HuH-7 (cell line): ENCODE measurements at regions not wholly inside any gene's neighbourhood (a gene's known extent, or its start where the extent isn't known, plus 50 kb on each side); places are given as distances from the start of the nearest gene placed in this dataset.

ENCODE experiments used
- DNase-seq: peaks from one replicate; pipeline ENCODE4 v3.0.0; 2011; ENCODE audit warnings: low spot score

DNA sequence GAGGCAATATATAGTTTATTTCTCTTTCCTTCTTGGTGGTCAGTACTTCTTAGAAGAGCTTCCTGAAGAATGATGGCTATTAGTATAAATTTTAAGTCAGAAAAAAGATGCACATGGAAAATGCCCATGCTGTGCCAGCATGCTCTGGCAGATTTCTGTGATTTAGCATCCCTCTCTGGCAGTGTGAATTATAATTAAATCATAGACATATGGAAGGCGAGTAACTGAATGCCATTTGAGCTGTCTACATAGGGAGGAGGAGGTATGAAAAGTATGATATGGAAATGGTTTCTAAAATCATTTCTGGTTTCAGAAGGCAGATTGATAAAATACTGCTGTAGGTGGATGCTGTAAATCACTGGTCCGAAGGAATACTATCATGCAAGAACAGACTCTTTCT lies 754.9 kb upstream of the LRATD1 start:
- DNase-seq: no peak

DNA sequence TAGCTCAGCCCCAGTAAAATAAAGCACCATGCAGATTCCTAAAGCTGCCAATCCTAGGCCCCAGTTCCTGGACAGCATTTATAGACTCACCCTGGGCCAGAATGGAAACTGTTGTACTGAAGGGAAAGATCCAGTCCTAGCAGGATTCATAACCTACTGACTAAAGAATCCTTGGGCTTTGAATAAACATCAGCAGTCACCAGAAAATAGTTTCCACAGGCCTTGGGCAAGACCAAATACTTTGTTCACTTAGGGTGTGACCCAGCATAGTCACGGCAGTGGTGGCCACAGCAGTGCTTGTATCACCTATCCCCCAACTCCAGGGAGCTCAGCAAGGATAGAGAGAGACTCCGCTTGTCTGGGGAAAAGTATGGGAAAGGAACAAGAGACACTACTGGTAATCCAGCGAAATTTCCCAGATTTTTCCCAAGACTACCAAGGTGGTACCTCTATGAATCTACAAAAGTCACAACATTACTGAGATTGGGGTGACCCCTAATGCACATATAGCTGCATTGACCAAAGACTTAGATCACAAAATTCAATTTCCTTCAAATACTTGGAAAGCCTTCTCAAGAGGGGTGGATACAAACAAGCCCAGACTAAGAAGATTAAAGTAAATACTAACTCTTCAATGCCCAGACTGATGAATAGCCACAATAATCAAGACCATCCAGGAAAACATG lies 748.1 kb upstream of the LRATD1 start:
- DNase-seq: no peak

DNA sequence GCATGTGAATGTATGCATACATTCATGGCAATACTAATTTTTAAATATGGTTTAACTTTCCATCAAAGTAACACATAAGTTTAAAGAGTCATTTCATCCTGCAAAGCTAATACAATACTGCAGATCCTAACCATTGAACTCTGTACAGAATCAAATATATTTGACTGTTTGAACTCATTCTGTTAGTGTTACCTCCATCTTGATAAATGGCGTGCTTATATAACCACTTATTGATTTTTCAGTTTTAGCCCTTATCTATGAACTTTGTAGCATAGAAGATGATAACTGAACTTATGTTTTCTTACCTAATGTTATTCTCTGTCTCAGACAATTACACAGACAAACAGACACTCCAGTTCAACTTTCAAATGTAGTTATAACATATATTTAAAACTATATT lies 731.0 kb upstream of the LRATD1 start:
- DNase-seq: no peak

DNA sequence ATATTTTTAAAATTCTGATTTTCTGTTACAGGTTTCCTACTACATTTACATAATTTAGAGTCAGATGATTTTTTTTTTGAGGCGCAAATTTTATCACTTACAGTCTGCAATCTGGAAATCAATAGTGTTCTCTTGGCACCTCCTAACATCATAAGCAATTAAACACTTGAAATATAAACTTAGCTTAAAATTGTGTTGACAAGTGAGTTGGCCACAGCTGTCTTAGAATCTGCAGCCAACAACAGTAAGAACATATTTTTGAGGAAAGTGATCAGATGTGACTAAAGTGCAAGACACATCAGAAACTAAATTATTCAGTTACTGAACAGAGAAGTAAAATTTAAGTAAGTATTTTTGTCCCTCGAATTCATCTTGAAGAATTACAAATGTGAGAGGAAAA lies 726.7 kb upstream of the LRATD1 start:
- no peak for DNase-seq

DNA sequence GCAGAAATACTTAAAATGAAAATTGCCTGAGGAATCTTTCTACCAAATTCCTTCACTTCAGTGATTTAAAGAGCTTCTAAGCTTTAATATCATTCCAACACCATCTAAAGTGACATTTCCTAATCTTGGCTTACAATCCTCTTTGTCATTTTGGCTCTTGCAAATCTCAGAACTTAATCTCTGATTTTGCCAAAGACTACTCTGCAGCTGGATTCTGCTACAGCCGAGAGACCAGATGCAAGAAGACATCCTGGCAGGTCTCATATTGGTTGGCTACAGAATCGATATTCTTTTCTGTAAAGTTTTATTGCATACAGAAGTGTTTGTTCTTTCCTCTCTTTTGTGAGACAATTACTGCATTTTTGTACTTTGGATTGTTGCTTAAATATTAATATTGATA lies 716.5 kb upstream of the LRATD1 start:
- DNase-seq: no peak

DNA sequence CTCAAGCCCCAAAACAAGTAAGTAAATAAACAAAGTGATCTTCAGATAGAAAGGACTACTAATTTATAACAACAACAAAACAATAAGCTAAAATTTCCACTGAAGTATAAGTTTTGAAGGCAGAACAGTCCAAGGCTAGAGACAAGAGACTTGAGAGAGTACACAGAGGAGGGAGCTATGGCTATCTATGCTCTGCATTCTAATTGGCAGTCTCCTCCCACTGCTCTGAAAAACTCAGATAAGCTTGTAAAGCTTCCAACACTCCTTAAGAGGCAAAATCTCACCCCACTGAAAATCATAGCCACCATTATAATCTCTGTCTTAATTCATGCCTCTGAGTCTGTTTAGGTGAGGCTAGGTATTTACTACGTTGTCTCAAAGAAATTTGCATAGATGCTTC lies 714.6 kb upstream of the LRATD1 start:
- DNase-seq: no peak

DNA sequence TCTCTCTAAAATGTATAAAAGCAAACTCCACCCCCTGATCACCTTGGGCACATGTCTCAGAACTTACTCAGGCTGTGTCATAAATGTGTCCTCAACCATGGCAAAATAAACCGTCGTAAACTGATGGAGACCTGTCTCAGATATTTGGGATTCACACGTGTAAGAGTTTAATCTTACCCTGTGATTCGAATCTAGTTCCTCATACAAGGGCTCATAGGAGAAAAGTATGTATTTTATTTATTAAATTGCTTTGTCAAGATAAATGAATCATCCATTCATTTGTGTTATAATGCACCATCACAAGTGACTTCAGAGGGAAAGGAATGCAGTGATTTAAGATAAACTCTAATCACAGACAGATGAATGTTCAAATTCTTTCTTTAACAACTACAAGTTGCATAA lies 712.5 kb upstream of the LRATD1 start:
- DNase-seq: no peak

DNA sequence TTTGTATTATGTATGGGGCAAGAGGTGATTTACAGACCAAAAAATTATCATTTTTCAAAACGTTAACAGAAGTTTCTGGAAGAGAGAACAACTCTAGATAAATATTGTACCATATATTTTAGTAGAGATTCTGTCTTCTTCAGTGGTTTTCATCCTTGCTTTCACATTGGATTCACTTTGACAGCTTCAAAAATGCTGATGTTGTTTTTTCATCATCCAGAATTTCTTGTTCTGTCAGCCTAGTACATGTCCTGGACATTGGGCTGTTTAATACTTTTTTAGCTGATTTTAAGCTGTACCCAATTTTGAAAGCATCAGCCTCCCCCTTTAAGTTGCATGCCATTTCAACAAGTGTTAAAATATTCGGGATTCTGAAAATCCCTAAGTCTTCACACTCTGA lies 711.3 kb upstream of the LRATD1 start:
- no peak for DNase-seq

DNA sequence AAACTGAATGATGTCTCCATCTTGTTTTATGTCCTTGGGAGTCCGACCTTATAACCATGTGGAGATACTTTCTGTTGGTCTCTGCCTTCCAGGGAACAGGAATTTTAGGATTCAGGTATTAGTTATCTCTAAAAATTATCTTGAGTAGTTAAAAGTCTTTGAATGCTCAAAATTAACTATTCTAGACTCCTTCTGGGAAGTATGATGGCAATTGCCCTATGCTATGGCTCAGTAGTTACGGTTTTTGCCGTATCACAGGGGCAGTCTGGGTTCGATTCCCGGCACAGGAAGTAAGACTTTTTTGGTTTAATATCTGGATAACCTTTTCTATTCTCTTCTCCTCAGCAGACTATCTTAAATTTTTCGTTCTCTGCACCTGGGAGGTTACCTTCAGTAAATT lies 708.7 kb upstream of the LRATD1 start:
- no peak for DNase-seq

DNA sequence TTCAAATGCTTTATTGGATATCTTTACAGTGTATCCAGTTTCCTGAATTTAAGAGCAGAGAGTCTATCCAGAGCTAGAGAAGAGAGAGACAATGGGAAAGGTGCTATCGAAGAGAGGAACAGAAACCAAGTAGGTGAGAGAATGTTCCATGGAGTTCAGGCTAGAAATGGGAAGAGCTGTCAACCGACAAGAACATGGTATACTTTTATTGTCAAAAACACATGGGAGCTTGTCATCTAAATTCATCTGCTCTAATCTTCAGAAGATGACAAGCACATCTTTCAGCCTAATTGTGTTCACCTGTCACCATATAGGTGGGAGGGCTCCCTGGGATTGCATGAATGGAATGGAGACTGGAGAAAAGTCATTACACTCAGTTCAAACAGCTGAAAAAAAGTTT lies 690.4 kb upstream of the LRATD1 start:
- no peak for DNase-seq

DNA sequence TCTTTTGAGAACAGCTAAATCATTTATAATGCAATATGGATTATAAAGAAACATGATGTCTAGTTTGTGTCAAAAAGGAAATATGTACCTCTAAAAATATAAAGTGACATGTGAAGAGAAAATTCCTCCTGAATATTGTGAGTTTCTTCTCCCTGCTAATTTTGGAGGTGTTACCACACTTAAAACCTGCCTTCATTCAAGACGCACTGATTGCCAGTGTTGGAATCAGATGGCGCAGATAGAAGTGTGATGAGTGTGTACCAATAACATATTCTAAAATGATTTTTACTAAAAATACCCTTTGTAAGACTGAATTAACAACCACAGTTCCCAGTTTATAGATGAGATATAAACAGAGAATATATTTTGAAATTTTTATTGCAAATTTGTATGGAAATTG lies 681.8 kb upstream of the LRATD1 start:
- no peak for DNase-seq

DNA sequence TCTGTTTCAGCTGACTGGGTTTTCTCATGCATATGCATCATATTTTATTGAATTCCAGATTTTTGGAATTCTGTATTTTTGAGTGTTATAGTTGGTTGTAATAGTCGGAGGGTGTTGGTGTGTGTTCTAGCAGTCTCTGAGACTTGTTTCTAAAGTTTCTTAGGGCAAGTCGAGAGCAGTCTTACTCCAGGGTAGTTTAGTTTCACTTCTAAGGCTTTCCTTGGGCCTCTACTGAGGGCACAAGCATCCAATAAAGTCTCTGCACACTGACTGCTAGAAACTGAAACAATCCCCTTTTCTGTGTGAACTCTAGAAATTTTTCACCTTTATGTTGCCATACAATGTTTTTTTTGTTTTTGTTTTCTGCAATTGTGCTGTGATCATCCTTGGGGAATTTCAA lies 663.7 kb upstream of the LRATD1 start:
- no peak for DNase-seq

DNA sequence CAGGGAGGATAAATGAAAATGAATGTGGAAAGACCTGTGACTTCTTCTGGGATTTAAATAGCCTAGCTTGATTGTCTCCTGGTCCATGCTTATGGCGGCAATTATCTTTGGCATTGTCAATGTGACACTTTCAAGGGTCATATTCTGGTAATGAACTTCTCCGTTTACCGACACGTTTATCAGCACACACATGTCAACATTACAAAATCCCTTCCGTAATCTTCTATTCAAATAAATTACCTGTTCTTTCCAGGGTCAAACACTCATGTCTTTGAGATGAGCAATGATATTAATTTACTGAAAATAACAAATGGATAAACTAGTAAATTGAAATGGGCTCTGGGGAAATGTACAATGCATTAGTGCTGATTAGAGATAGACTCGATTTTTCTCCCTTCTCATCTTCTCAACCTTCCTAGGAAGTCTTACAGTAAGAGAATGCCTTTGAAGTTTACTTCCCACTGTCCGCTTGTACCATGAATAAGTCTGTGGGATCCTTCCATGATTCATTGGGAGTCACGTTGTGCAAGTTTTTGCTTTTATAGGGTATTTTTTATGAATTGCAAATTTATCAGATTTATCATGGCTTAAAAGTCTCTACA lies 646.3 kb upstream of the LRATD1 start:
- no peak for DNase-seq

DNA sequence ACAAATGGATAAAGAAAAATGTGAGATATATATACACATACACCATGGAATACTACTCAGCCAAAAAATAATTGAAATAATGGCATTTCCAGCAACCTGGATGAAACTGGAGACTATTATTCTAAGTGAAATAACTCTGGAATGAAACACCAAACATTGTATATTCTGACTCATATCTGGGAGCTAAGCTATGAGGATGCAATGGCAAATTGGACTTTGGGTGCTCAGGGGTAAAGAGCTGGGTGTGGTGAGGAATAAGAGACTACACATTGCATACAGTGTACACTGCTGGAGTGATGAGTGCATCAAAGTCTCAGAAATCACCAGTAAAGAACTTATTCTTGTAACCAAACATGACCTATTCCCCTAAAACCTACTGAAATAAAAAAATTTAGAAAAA lies 636.0 kb upstream of the LRATD1 start:
- DNase-seq: no peak

DNA sequence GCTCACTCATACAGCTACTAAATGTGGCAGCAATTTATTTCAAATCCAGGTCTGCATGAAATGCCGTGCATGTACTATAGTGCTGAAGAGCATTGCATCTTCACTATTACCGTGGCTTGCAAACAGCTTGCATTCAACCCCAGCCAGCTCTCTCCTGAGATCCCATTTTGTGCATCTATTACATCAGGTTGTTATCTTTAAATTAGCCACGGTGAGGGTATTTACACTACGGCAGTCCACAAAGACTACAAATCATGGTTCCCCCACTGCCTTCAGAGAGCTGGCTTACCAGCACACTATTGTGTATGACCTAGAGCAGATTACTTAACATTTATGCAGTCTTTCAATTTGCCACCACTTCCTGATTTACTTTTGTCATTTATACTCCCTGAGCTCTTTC lies 621.3 kb upstream of the LRATD1 start:
- no peak for DNase-seq

DNA sequence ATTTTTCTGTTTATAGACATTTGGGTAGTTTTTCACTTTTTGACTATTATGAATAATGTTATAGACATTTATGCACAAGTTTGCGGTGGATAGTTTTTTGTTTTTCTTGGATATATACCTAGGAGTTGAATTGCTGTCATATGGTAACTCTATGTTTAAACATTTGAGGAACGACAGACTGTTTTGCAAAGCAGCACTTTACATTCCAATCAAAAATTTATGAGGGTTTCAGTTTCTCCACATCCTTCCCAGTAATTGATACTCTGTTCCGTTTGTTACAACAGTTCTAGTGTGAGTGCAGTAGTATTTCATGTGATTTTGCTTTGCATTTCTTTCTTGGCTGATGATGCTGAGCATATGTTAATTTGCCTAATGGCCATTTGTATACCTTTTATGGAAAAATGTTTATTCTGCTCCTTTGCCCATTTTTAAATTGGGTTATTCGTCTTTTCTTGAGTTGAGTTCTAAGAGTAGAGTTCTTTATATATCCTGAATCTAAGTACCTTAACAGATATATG lies 617.3 kb upstream of the LRATD1 start:
- no peak for DNase-seq

DNA sequence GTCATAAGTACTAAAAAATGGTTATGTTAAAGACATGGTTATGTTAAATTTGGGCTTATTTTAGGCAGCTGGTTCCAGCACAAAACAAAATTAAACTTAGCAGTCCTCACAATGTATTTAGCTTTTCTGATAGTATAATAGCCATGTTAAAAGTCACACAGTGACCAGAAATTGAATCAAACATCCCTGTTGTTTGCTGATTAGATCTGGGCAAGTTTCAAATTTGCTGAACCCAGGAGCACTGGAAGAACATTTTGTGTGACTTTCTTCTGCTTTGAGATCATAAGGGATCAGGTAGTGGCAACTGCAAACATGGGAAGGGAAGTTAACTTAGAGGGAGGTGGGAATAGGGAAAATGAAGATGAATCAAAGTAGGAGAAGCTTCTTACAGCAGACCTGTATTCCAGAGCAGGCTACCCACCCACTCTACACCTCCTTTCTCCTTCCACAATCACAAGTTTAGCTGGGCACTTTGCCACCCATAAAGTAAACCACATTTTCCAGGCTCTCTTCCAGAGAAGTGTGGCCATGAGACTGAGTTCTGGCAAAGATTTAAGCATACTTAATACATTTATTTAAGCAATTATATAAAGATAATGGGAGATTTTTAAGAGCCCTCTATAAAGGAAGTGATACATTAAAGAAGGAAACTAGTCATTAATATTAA lies 616.1 kb upstream of the LRATD1 start:
- DNase-seq: no peak

DNA sequence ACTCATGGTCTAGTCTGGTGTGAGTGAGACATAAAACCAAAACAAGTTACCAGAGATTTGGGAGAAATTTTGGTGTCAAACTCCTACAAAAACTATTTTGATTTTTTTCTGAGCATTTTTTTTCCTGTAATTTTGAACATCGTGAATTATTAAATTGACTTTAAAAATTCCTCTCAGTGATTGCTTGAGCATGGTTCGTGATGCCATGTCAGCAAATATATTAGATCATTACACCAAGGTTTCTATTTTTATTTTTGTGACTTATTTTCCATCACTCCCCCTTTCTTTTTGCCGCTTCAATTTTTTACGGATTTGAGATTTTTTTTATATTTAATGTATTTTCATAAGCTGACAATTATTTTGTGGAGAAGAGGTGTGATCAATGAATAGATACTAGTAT lies 613.9 kb upstream of the LRATD1 start:
- no peak for DNase-seq

DNA sequence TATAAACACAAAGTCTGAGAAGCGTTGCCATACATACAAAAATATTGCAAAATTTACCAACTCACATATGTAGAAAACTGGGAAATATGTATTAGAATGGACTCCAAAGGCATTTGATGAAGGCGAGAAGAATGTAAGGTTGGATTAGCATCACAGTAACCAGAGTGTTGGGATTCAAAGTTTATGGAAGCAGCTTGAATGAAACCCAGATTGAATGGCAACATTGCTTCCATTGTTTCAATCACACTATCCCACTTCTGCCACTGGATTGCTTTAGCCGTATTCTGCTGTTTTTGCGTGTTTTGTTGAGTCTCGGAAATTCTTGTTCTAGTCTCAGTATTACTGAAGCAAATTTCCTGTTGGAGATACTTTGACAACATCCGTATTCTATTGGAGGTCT lies 609.0 kb upstream of the LRATD1 start:
- no peak for DNase-seq

DNA sequence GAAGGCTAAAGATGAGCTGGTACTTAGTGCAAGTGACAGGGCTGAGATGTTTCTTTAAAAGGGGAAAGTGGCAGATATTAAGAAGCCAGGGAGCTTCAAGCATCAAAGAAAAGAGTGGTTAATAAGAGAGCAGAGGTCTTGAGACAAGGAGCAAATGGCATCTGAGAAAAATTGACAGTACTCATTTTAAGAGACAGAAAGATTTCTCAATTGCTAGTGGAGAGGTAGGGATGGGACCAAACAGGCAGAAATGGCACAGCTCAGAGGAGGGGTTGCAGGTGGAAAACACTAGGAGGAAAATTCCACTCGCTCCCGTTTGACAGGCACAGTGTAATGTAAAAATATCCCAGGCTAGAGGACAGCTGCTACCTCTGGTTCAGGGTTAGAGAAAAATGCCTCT lies 593.4 kb upstream of the LRATD1 start:
- no peak for DNase-seq

DNA sequence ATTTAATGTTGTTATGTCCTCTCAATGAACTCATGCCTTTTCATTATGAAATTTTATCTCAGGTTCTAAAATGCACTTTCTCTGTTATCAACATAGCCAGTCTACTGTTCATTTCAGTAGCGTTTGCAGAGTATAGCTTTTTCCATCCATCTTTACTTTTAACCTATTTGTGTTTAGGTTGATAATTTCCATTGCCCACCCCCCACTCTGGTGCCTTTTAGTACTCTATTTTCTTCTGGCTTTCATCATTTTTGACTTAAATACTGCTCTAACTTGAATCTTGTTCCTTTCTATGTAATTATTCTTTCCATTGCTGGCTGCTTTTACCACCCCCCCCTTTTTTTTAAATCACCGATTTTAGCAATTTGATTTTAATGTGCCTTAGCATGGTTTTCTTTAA lies 585.0 kb upstream of the LRATD1 start:
- DNase-seq: no peak

DNA sequence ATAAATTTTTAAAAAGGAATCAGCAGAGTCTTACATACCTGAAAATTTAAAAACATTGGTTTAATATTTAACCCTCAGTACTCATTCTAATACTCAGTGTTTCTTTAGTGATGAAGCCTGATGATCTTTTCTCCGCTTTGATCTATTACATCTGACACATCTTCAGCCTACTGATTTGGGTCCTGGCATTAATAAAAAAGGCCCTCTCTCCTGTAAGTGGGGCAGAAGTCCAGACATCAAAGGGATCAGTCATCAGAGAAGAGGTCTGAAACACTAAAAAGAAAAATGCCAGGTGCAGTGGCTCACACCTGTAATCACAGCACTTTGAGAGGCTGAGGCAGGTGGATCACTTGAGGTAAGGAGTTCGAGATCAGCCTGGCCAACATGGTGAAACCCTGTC lies 581.1 kb upstream of the LRATD1 start:
- no peak for DNase-seq

DNA sequence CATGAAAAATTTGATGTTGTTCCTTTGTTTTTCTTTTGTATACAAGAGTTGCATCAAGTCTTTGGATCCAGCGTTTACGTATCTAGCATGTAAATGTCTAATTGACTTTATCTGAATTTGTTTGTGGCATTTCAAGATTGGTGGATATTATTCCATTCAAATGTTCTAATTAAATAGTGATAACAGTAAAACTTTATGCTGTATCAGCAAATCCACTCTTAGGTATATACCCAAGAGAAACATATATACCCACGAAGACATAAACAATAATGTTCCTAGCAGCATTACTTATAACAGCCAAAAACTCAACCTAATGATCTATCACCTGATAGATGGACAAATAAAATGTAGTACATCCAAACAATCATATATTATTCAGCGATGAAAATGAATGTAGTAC lies 579.4 kb upstream of the LRATD1 start:
- DNase-seq: no peak

DNA sequence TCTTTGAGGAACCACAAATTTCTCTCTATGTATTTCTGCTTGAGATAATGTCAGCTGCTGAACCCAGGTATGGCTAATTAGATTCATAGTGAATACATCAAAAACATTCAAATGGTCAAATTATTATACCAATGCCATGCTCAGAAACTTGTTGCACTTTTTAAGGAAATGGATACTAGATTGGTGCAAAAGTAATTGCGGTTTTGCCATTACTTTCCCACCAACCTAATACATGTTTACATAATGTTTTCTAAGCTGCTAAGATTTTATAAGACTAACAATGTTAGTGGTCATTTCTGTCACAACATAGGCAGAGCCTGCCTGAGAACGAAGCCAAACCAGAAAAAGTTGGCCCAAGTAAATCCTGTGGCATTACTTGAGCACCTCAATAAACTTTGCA lies 568.2 kb upstream of the LRATD1 start:
- no peak for DNase-seq
